ENCODE measurements at regions not wholly inside any gene's neighbourhood (a gene's known extent, or its start where the extent isn't known, plus 50 kb on each side); places are given as distances from the start of the nearest gene placed in this dataset.

DNA sequence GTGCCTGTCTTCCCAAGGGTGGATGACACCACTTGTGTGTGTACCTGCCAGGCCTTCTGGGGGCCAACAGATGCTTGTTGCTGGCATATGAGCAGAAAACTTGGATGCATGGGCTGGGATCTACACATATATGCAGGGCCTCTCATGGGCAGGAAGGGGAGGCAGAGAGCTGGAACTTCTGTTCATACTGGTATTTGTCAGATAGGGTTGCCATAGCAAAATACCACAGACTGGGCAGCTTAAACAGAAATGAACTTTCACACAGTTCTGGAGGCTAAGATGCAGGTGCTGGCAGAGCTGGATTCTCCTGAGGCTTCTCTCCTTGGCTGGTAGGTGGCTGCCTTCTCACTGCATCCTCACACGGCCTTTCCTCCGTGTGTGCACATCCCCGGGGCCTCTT lies 121.8 kb downstream of the SUDS3 start:
- TF ChIP-seq POLR2A (IDR thresholded peaks at IDR 0.05) (no peak), CTCF (IDR thresholded peaks at IDR 0.05) (no peak)
